H1 (cell line): ENCODE measurements at regions not wholly inside any gene's neighbourhood (a gene's known extent, or its start where the extent isn't known, plus 50 kb on each side); places are given as distances from the start of the nearest gene placed in this dataset.

Experiments used
- ASH2L ChIP-seq: fragments of 200-600, 300-600 bp; sonication (generic); IDR thresholded peaks from one replicate; pipeline ENCODE4 v1.7.1; 2017; ENCODE audit warnings: low read length
- CBX8 ChIP-seq: fragments of 300-800, 300-1000 bp; sonication (generic); IDR thresholded peaks from 2 replicates; pipeline ENCODE4 v1.7.1; 2016; ENCODE audit warnings: low read depth, low read length, borderline replicate concordance
- CHD7 ChIP-seq: fragments of 300-600 bp; sonication (generic); IDR thresholded peaks from 2 replicates; pipeline ENCODE4 v1.7.1; 2012; ENCODE audit warnings: low read length, moderate library complexity, mild to moderate bottlenecking, inconsistent platforms; ENCODE audit not compliant: insufficient replicate concordance
- CTCF ChIP-seq, 3 experiments: IDR thresholded peaks; 1 replicate in 2 of 3; 2 replicates in 1 of 3; pipeline versions ENCODE4 v1.5.1 to v1.6.1; 2011; ENCODE audit warnings: low read length in 3 of 3, mild to moderate bottlenecking in 3 of 3, inconsistent platforms in 2 of 3, low read depth in 1 of 3, moderate library complexity in 1 of 3; ENCODE audit not compliant: insufficient read depth in 1 of 3; ENCODE audit errors: control extremely low read depth in 1 of 3
- EGR1 ChIP-seq: IDR thresholded peaks from 2 replicates; pipeline ENCODE4 v1.6.1; 2011; ENCODE audit warnings: low read depth, low read length, borderline replicate concordance
- JUN ChIP-seq: IDR thresholded peaks from 2 replicates; pipeline ENCODE4 v1.6.1; 2011; ENCODE audit warnings: low read depth, mild to moderate bottlenecking, improper control_type of control experiment, low read length
- KDM5A ChIP-seq: fragments of 200-600 bp; IDR thresholded peaks from 2 replicates; pipeline ENCODE4 v1.7.1; 2012; ENCODE audit warnings: mild to moderate bottlenecking, low read length, inconsistent platforms, mixed read lengths
- MAX ChIP-seq: IDR thresholded peaks from 2 replicates; pipeline ENCODE4 v1.6.1; 2012; ENCODE audit warnings: inconsistent platforms
- NANOG ChIP-seq: IDR thresholded peaks from 2 replicates; pipeline ENCODE4 v1.6.1; 2011; ENCODE audit warnings: low read length, low read depth, mild to moderate bottlenecking, inconsistent platforms; ENCODE audit not compliant: insufficient read depth, poor library complexity, severe bottlenecking
- POLR2AphosphoS5 ChIP-seq: IDR thresholded peaks from 2 replicates; pipeline ENCODE4 v1.6.1; 2011; ENCODE audit warnings: low read depth, low read length

- no peak for TF ChIP-seq CHD7
- TF ChIP-seq KDM5A = no peak
- TF ChIP-seq POLR2AphosphoS5 = no peak
- TF ChIP-seq EGR1 = no peak
- TF ChIP-seq CBX8 = no peak
- TF ChIP-seq ASH2L = no peak
- TF ChIP-seq NANOG = no peak
- TF ChIP-seq JUN = no peak
- TF ChIP-seq MAX = no peak
- no peak for TF ChIP-seq CTCF (IDR thresholded peaks at IDR 0.05; ENCODE audit: control extremely low read depth in 1 of 3, insufficient read depth in 1 of 3, low read depth in 1 of 3, low read length in 3 of 3)
Observed at GRCh38 chr2:85956646-85957039, 67.9 kb upstream of the ST3GAL5 start (continued).
